Tibial nerve (tissue), 4 donors: ENCODE measurements at regions not wholly inside any gene's neighbourhood (a gene's known extent, or its start where the extent isn't known, plus 50 kb on each side); places are given as distances from the start of the nearest gene placed in this dataset.

ENCODE experiments used
- DNase-seq, 2 donors: peaks; one replicate each; pipeline ENCODE4 v3.0.0-alpha.2; 2019; ENCODE audit warnings: low spot score in 2 of 2
- H3K27ac ChIP-seq, 4 donors: fragments of 200-600 bp; sonication (generic) in 3 of 4; one replicate each; pipeline ENCODE4 v1.5.1; 2017 to 2019; ENCODE audit warnings: mild to moderate bottlenecking in 1 of 4
- H3K27me3 ChIP-seq, 2 donors: fragments of 200-600 bp; sonication (generic) in 1 of 2; one replicate each; pipeline versions ENCODE4 v1.5.1 to v1.6.0; 2017 to 2019
- H3K36me3 ChIP-seq, 3 donors: fragments of 200-600 bp; sonication (generic); one replicate each; pipeline ENCODE4 v1.5.1; 2018 to 2019
- H3K4me1 ChIP-seq, 4 donors: fragments of 200-600 bp; sonication (generic) in 3 of 4; one replicate each; pipeline ENCODE4 v1.5.1; 2017 to 2019
- H3K4me3 ChIP-seq, 4 donors: fragments of 200-600 bp; sonication (generic) in 3 of 4; one replicate each; pipeline ENCODE4 v1.5.1; 2017 to 2019; ENCODE audit warnings: mild to moderate bottlenecking in 1 of 4, moderate library complexity in 1 of 4
- H3K9me3 ChIP-seq, 4 donors: fragments of 200-600 bp; sonication (generic) in 3 of 4; one replicate each; pipeline ENCODE4 v1.5.1; 2017 to 2019
- EP300 ChIP-seq, 2 donors: sonication (generic); formaldehyde crosslinking; IDR thresholded peaks; one replicate each; pipeline ENCODE4 v1.6.1; 2017; ENCODE audit warnings: antibody characterized with exemption in 2 of 2, mild to moderate bottlenecking in 1 of 2
- POLR2A ChIP-seq, 2 donors: fragments of 450-650 bp; IDR thresholded peaks; one replicate each; pipeline ENCODE4 v1.6.1; 2017; ENCODE audit warnings: antibody characterized with exemption in 2 of 2, mild to moderate bottlenecking in 2 of 2, moderate library complexity in 2 of 2
- WGBS, 2 donors: methylation state at CpG; one replicate each; pipeline ENCODE4 v1.1.5; 2018; 5-methylcytosine and 5-hydroxymethylcytosine counted together
- TF ChIP-seq, protein P1 (sequence below), 5 experiments: fragments of 200-600 bp in 3 of 5; fragments of 450-650 bp in 2 of 5; sonication (generic) in 3 of 5; IDR thresholded peaks; one replicate each; pipeline ENCODE4 v1.5.1; 2016 to 2019; ENCODE audit warnings: antibody characterized with exemption in 5 of 5, mild to moderate bottlenecking in 3 of 5, moderate library complexity in 2 of 5

DNA sequence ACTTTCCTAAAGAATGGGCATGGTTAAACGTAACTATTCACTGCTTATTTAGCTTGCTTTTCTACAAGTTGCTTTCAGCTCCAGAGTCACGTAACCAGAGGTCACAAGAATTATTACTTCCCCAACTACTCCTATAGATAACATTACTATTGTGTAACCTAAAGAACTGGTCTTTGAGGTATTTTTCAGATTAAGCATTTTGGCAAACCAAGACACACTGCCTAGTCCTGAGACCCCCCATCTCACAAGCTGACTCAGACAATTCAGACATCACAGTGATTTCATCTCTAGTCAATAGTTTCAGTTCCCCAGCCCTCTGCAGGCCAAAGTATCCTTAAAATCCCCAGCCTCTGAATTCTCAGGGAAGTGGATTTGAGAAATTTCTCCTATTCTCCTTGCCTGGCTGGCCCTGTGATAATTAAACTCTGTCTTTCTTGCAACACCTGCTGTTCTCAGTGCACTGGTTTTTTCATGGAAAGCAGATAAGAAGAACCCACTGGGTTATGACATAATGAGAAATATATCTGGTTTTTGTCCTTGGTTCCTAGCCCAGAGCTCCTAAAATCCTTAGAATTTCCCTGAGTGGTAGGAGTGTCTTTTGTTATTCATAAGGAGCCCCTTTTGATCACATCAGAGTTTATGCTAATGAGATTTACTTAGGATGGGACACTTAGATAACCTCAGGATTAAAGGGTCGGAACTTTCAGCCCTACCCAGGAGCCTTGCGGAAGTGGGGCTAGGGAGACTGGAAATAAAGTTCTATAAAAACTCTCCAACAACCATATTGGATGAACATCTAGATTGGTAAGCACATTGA, 1310.8 kb upstream of the CHAC2 start:
- WGBS, 2 donors = 80% methylated on average over 4 of the region's 4 CpGs
- DNase-seq = no peak
- no peak for TF ChIP-seq POLR2A (IDR thresholded peaks at IDR 0.05)
- TF ChIP-seq, protein P1, sequence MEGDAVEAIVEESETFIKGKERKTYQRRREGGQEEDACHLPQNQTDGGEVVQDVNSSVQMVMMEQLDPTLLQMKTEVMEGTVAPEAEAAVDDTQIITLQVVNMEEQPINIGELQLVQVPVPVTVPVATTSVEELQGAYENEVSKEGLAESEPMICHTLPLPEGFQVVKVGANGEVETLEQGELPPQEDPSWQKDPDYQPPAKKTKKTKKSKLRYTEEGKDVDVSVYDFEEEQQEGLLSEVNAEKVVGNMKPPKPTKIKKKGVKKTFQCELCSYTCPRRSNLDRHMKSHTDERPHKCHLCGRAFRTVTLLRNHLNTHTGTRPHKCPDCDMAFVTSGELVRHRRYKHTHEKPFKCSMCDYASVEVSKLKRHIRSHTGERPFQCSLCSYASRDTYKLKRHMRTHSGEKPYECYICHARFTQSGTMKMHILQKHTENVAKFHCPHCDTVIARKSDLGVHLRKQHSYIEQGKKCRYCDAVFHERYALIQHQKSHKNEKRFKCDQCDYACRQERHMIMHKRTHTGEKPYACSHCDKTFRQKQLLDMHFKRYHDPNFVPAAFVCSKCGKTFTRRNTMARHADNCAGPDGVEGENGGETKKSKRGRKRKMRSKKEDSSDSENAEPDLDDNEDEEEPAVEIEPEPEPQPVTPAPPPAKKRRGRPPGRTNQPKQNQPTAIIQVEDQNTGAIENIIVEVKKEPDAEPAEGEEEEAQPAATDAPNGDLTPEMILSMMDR (IDR thresholded peaks at IDR 0.05) = no peak
- TF ChIP-seq EP300 (IDR thresholded peaks at IDR 0.05) = no peak

DNA sequence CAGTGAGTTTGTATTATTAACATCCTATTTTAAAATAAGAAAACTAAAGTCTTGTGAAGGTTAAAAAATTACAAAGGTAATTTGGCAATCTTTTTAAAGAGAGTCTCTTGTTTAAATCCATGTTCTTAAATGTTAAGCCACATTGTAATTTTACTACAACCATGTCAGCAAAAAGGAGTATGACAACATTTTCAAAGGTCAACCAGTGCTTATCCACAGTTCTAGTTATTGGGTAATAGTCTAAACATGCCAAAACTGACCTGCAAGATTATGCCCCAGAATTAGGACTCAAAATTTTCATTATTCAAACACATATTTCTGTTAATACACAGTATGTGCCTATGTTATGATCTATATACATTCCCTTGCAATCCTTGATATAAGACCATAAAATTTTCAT, 1312.6 kb upstream of the CHAC2 start:
- no peak overlapping the region for H3K4me3 ChIP-seq
- no peak for DNase-seq
- H3K27ac ChIP-seq = no peak overlapping the region
- TF ChIP-seq EP300 (IDR thresholded peaks at IDR 0.05) = no peak
- TF ChIP-seq, protein P1 (IDR thresholded peaks at IDR 0.05) = no peak
- TF ChIP-seq POLR2A (IDR thresholded peaks at IDR 0.05) = no peak
- no peaks in the 10 kb centered on the region for H3K4me1 ChIP-seq
- H3K36me3 ChIP-seq = no peaks in the 10 kb centered on the region
- peaks cover 0 to 9% (median 0%) of the 10 kb centered on the region in 4 donors for H3K9me3 ChIP-seq
- no peaks in the 10 kb centered on the region for H3K27me3 ChIP-seq

More for the DNA sequence above, 1310.8 kb upstream of the CHAC2 start:
- peaks cover 0 to 9% (median 0%) of the 10 kb centered on the region in 4 donors for H3K9me3 ChIP-seq
- no peaks in the 10 kb centered on the region for H3K27me3 ChIP-seq
- no peaks in the 10 kb centered on the region for H3K36me3 ChIP-seq
- H3K4me1 ChIP-seq = no peaks in the 10 kb centered on the region
- H3K4me3 ChIP-seq = no peak overlapping the region
- no peak overlapping the region for H3K27ac ChIP-seq

DNA sequence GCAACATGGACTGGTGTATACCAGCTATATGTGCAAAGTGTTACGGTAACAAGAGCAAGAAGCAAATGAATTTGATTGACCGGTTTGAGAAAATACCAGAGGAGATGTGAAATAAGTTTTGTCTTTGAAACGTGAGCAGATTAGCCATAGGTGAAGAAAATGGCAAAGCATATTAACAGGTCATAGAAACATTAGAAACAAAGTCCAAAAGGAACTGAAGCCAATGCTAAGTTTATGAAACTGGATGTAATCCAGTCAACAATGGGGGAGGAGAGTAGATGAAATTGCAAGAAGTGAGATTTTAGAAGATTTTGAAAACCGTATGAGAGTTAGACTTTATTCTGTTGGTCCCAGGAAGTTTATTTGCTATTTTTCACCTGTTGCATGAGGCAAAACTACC, 1315.4 kb upstream of the CHAC2 start:
- H3K9me3 ChIP-seq = no peaks in the 10 kb centered on the region
- DNase-seq = no peak
- no peaks in the 10 kb centered on the region for H3K27me3 ChIP-seq
- 90 to 91% methylated on average over 4 of the region's 4 CpGs for WGBS, 2 donors
- no peaks in the 10 kb centered on the region for H3K36me3 ChIP-seq
- no peak overlapping the region for H3K27ac ChIP-seq
- TF ChIP-seq POLR2A (IDR thresholded peaks at IDR 0.05) (no peak), EP300 (IDR thresholded peaks at IDR 0.05) (no peak)
- TF ChIP-seq, protein P1 (IDR thresholded peaks at IDR 0.05) = no peak
- H3K4me3 ChIP-seq = no peak overlapping the region
- H3K4me1 ChIP-seq = no peaks in the 10 kb centered on the region

DNA sequence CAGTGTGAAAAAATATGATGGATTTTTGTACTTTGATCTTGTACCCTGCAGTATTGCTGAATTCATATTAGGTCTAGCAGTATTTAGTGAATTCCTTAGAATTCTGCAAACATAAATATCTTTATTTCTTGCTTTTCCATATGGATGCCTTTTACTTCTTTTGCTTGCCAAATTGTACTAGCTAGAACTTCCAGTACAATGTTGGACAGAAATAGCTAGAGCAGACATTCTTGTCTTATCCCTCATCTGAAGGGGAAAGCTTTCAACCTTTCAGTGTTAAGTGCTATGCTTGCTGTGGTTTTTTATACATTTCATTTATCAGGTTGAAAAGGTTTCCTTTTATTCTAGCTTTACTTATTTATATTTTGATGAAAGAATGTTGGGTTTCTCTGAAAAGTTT, 1321.9 kb upstream of the CHAC2 start:
- no peaks in the 10 kb centered on the region for H3K27me3 ChIP-seq
- H3K4me1 ChIP-seq = no peaks in the 10 kb centered on the region
- H3K36me3 ChIP-seq = no peaks in the 10 kb centered on the region
- H3K9me3 ChIP-seq = no peaks in the 10 kb centered on the region
- no peak for DNase-seq
- TF ChIP-seq EP300 (IDR thresholded peaks at IDR 0.05) (no peak), POLR2A (IDR thresholded peaks at IDR 0.05) (no peak)
- TF ChIP-seq, protein P1 (IDR thresholded peaks at IDR 0.05) = no peak
- no peak overlapping the region for H3K27ac ChIP-seq
- no peak overlapping the region for H3K4me3 ChIP-seq

DNA sequence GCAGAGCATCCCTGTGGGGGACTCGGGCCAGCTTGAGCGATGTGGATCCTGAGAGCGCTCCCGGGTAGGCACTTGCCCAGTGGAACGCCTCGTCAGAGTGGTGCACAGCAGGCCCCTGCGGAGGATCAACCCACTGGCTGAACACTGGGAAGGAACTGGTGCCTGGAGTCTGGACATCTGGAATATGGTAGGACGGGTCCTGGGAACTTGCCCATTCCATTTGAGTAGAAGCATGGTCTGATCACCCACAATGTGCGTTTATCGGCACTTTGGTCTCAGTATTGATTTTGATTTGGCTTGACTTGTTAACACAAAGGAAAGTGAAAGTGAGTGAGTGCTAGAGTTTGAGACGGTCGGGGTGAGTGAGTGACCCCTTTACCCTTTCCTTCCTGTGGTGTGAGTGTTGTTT, 1336.2 kb upstream of the CHAC2 start:
- no peak for TF ChIP-seq POLR2A (IDR thresholded peaks at IDR 0.05)
- TF ChIP-seq, protein P1 (IDR thresholded peaks at IDR 0.05) = no peak
- no peak for TF ChIP-seq EP300 (IDR thresholded peaks at IDR 0.05)
- Histone ChIP-seq H3K36me3 (no peaks in the 10 kb centered on the region), H3K9me3 (no peaks in the 10 kb centered on the region), H3K27ac (no peak overlapping the region), H3K4me1 (no peaks in the 10 kb centered on the region), H3K27me3 (no peaks in the 10 kb centered on the region), H3K4me3 (no peak overlapping the region)
- 82 to 90% methylated on average over 12 of the region's 12 CpGs for WGBS, 2 donors
- DNase-seq = no peak
